ENCODE measurements at regions not wholly inside any gene's neighbourhood (a gene's known extent, or its start where the extent isn't known, plus 50 kb on each side); places are given as distances from the start of the nearest gene placed in this dataset.

- no peak for TF ChIP-seq ATF3 (IDR thresholded peaks at IDR 0.05; ENCODE audit: insufficient read depth, low read depth, low read length)
Observed at GRCh38 chr2:64328756-64329155, 125.2 kb upstream of the LGALSL start (continued).

Data from H1 (cell line).